Suprapubic skin (tissue), 4 donors: ENCODE measurements at regions not wholly inside any gene's neighbourhood (a gene's known extent, or its start where the extent isn't known, plus 50 kb on each side); places are given as distances from the start of the nearest gene placed in this dataset.

Experiments used
- DNase-seq, 2 donors: peaks; one replicate each; pipeline ENCODE4 v3.0.0-alpha.2; 2019; ENCODE audit warnings: low spot score in 2 of 2
- H3K27ac ChIP-seq: fragments of 200-600 bp; sonication (generic); one replicate; pipeline ENCODE4 v1.5.1; 2019
- H3K27me3 ChIP-seq: fragments of 200-600 bp; sonication (generic); one replicate; pipeline ENCODE4 v1.5.1; 2019
- H3K36me3 ChIP-seq: fragments of 200-600 bp; sonication (generic); one replicate; pipeline ENCODE4 v1.5.1; 2019
- H3K4me1 ChIP-seq: fragments of 200-600 bp; sonication (generic); one replicate; pipeline ENCODE4 v1.5.1; 2019
- H3K4me3 ChIP-seq: fragments of 200-600 bp; sonication (generic); one replicate; pipeline ENCODE4 v1.5.1; 2019; ENCODE audit warnings: mild to moderate bottlenecking
- H3K9me3 ChIP-seq: fragments of 200-600 bp; sonication (generic); one replicate; pipeline ENCODE4 v1.5.1; 2019
- CTCF ChIP-seq, 2 donors: fragments of 200-600 bp in 1 of 2; fragments of 450-650 bp in 1 of 2; sonication (generic) in 1 of 2; IDR thresholded peaks; one replicate each; pipeline ENCODE4 v1.5.1; 2016 to 2019; ENCODE audit warnings: antibody characterized with exemption in 2 of 2, mild to moderate bottlenecking in 1 of 2, moderate library complexity in 1 of 2
- EP300 ChIP-seq: sonication (generic); formaldehyde crosslinking; IDR thresholded peaks from one replicate; pipeline ENCODE4 v1.6.1; 2017; ENCODE audit warnings: antibody characterized with exemption
- POLR2A ChIP-seq, 2 donors: fragments of 450-650 bp; IDR thresholded peaks; one replicate each; pipeline ENCODE4 v1.6.1; 2017; ENCODE audit warnings: antibody characterized with exemption in 2 of 2, mild to moderate bottlenecking in 2 of 2, moderate library complexity in 2 of 2
- POLR2AphosphoS5 ChIP-seq, 3 donors: sonication (generic); formaldehyde crosslinking; IDR thresholded peaks; one replicate each; pipeline ENCODE4 v1.6.1; 2017; ENCODE audit warnings: antibody characterized with exemption in 3 of 3
- WGBS: methylation state at CpG from one replicate; pipeline ENCODE4 v1.1.5; 2018; 5-methylcytosine and 5-hydroxymethylcytosine counted together

GRCh38 chr9:27660148-27660547, 86.9 kb upstream of the C9orf72 start:
- no peak overlapping the region for H3K27ac ChIP-seq
- DNase-seq, result no peak
- TF ChIP-seq POLR2AphosphoS5 (IDR thresholded peaks at IDR 0.05) (no peak), EP300 (no peak), CTCF (IDR thresholded peaks at IDR 0.05) (no peak), POLR2A (IDR thresholded peaks at IDR 0.05) (no peak)
- 86% methylated on average over 4 of the region's 4 CpGs for WGBS
- no peaks in the 10 kb centered on the region for H3K9me3 ChIP-seq
- H3K27me3 ChIP-seq, result peaks cover 3% of the 10 kb centered on the region
- no peaks in the 10 kb centered on the region for H3K36me3 ChIP-seq
- H3K4me1 ChIP-seq, result no peaks in the 10 kb centered on the region
- no peak overlapping the region for H3K4me3 ChIP-seq

- H3K27ac ChIP-seq, result no peak overlapping the region
- 92% methylated on average over 5 of the region's 5 CpGs for WGBS
- no peaks in the 10 kb centered on the region for H3K4me1 ChIP-seq
- H3K4me3 ChIP-seq, result no peak overlapping the region
- DNase-seq, result no peak
- no peaks in the 10 kb centered on the region for H3K9me3 ChIP-seq
- TF ChIP-seq POLR2AphosphoS5 (IDR thresholded peaks at IDR 0.05), result no peak
- TF ChIP-seq EP300, result no peak
- TF ChIP-seq CTCF (IDR thresholded peaks at IDR 0.05), result no peak
- no peak for TF ChIP-seq POLR2A (IDR thresholded peaks at IDR 0.05)
- no peaks in the 10 kb centered on the region for H3K36me3 ChIP-seq
- H3K27me3 ChIP-seq, result peaks cover 3% of the 10 kb centered on the region
These were observed 90.2 kb upstream of the C9orf72 start for GRCh38 chr9:27663526-27663925.

- Histone ChIP-seq H3K27me3 (peaks cover 3% of the 10 kb centered on the region), H3K4me3 (no peak overlapping the region), H3K9me3 (no peaks in the 10 kb centered on the region), H3K36me3 (no peaks in the 10 kb centered on the region), H3K27ac (no peak overlapping the region), H3K4me1 (no peaks in the 10 kb centered on the region)
- WGBS, result 74% methylated on average over 7 of the region's 7 CpGs
- TF ChIP-seq POLR2AphosphoS5 (IDR thresholded peaks at IDR 0.05), result no peak
- DNase-seq, result no peak
These were observed 91.0 kb upstream of the C9orf72 start for GRCh38 chr9:27664121-27664779.

- TF ChIP-seq EP300, result no peak
- no peak for TF ChIP-seq CTCF (IDR thresholded peaks at IDR 0.05)
- TF ChIP-seq POLR2AphosphoS5 (IDR thresholded peaks at IDR 0.05), result no peak
- no peak for TF ChIP-seq POLR2A (IDR thresholded peaks at IDR 0.05)
- DNase-seq, result no peak
- Histone ChIP-seq H3K4me1 (no peaks in the 10 kb centered on the region), H3K27ac (no peak overlapping the region), H3K9me3 (no peaks in the 10 kb centered on the region), H3K4me3 (no peak overlapping the region), H3K27me3 (peaks cover 3% of the 10 kb centered on the region), H3K36me3 (no peaks in the 10 kb centered on the region)
- WGBS, result 58% methylated on average over 6 of the region's 6 CpGs
These were observed 91.9 kb upstream of the C9orf72 start for GRCh38 chr9:27665136-27665535.

GRCh38 chr9:27668280-27668679, 95.0 kb upstream of the C9orf72 start:
- H3K4me3 ChIP-seq, result no peak overlapping the region
- no peaks in the 10 kb centered on the region for H3K9me3 ChIP-seq
- no peak for DNase-seq
- TF ChIP-seq EP300 (no peak), POLR2AphosphoS5 (IDR thresholded peaks at IDR 0.05) (no peak)
- H3K36me3 ChIP-seq, result no peaks in the 10 kb centered on the region
- no peak overlapping the region for H3K27ac ChIP-seq
- peaks cover 3% of the 10 kb centered on the region for H3K27me3 ChIP-seq
- H3K4me1 ChIP-seq, result no peaks in the 10 kb centered on the region

GRCh38 chr9:27671636-27672035, 98.4 kb upstream of the C9orf72 start:
- Histone ChIP-seq H3K4me3 (no peak overlapping the region), H3K36me3 (no peaks in the 10 kb centered on the region), H3K9me3 (no peaks in the 10 kb centered on the region), H3K4me1 (no peaks in the 10 kb centered on the region), H3K27me3 (no peaks in the 10 kb centered on the region), H3K27ac (no peak overlapping the region)
- WGBS, result 65% methylated on average over 5 of the region's 5 CpGs
- no peak for TF ChIP-seq POLR2A (IDR thresholded peaks at IDR 0.05)
- TF ChIP-seq POLR2AphosphoS5 (IDR thresholded peaks at IDR 0.05), result no peak
- no peak for TF ChIP-seq CTCF (IDR thresholded peaks at IDR 0.05)
- no peak for TF ChIP-seq EP300
- DNase-seq, result no peak
